Suppressor macrophage (primary cell): ENCODE measurements at regions not wholly inside any gene's neighbourhood (a gene's known extent, or its start where the extent isn't known, plus 50 kb on each side); places are given as distances from the start of the nearest gene placed in this dataset.
"Not testable (repeated sequence)": the region's sequence is repeated elsewhere in the genome, so short reads cannot be mapped to it uniquely, and the experiment has no call there.

ENCODE experiments used
- DNase-seq, 4 experiments: peaks; one replicate each; pipeline ENCODE4 v3.0.0-alpha.2; 2020 to 2022

DNA sequence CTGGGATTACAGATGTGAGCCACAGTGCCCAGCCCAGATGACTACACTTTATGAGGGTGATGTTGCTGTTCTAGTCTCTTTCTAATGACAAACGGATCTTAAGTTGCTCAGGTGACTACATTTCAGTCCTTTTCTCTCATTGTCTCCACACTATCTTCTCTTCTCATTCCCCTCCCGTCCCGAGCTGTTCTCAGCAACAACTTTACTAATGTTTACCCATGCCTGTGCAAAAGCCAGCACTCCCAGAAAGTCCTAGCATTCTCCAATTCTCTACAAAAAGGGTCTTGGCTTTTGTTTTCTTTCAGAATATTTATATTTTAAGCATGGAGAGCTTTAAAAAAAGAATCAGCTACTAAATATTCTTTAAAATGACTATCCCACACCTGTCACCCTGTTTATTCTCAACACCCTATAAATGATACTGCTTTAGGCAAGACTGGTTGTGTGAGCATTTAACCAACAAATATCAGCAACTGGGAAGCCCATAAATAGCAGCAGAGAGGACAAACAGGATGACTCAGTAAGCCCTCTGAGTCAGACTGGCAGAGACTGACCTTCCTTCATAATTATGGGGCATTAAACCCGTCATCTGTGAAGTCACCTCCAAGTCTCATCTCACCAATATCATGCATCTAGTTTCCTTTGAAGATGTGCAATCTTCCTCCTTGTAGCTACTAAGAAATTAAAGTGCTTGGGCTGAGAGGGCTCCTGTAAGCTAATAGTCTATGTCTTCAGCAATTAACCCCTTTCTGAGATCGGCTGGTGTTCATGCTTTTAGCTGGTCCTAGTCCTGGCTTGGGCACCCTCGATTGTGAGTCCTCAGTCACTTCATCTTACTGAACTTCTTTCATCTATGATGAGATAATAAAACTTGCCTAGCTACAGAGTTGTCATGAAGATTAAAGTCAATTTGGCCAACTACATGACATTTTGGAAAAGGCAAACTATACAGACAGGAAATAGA, 72.6 kb upstream of the KIF2A start:
- DNase-seq, result peak; percentile 57 to 82 (median 68)

DNA sequence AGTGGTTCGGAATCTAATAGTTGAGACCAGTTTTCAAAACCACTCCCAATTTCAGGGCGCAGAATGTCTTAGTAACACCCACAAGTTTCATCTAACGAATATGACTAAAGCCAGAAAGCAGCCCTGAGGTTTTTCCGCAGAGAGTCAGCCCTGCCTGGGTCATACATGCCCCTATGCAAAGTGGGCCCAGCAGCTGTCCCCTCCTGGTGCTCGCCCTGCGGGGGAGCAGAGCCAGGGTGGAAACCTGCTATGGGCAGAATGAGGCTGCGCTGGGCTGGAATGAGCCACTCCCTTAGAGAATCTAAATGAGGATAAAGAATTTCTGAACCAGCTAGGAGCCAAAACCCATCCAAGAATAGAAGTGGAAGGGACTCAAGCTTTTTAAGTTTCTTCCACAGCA, 69.4 kb upstream of the KIF2A start:
- DNase-seq, result not testable (repeated sequence)

DNA sequence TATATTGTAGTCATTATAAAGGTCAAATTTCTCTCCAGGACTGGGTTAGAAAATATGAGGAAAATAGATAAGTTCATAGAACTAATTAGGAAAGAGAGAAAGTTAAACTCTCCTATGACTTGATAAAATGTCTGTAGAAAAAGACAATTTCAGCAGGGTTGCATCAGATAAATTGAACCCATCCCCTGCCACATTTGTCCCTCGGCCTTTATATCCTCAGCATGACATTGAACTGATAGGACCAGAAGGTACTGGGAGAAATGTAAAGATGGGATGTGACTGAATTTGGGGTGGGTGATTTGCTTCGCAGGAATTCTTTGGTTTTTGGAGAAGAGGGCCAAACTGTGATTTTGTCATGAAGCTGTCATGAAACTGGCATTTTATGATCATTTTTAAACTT, 68.1 kb upstream of the KIF2A start:
- DNase-seq, result not testable (repeated sequence)

DNA sequence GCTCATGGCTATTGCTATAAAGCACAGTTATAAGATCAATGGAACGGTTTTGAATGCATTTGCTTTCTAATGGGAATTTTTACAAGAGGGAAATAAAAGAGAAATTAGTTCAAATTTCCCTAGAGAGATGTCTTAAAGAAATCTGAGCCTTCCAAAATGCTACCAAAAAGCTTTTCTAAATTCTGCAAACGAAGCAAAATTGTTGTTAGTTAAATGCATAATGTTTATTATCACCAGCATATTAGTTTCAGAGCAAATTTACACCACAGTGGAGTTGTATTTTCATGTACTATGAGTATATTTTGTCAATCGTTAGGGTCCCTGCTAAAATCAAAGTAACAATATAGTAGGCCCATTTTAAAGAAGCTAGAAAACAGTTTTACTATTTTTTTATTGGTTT, 67.4 kb upstream of the KIF2A start:
- DNase-seq, result not testable (repeated sequence)

DNA sequence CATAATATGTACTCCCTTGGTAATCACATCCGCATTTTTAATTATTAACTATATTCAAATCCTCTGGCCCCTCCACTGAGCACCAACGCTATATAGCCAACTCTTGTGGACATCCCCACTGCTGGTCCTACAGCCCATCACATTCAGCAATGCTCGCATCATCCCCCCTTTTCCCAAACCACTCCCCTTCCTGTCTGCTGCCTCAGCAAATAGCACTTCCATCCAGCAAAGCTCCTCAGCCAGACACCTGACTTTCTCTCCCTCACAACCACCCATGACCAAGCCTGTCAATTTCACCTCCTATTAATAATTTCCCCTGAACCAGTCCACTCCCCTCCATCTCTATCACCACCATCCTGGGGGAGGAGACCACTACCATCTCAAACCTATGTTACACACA, 65.5 kb upstream of the KIF2A start:
- not testable (repeated sequence) for DNase-seq

DNA sequence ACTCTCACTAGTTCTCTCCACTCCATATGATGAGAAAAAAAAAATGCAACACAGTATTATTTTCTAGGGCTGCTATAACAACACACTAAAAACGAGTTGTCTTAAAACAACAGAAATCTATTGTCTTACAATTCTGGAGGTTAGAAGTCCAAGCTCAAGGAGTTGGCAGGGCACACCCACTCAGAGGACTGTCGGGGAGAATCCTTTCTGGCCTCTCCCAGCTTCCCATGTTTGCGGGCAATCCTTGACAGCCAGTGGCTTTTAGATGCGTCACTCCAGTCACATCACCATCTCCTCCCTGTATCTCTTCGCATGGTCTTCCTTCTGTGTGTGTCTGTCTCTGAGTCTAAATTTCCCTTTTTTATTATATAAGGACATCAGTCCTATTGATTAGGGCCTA, 64.0 kb upstream of the KIF2A start:
- DNase-seq, result not testable (repeated sequence)

DNA sequence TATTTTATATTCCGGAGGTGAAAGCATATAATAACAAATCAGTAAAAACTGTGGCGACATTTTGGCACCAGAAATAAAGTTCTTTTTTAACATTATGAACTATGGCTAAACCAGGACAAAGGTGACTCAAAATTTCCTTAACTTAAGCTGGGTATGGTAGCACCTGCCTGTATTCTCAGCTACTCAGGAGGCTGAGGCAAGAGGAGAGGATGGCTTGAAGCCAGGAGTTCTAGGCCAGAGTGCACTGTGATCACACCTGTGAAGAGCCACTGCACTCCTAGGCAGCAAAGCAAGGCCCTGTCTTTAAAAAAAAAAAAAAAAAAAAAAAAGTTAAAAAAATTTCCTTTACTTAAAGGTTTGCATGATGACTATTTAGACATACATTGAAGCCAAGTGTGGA, 63.0 kb upstream of the KIF2A start:
- DNase-seq, result not testable (repeated sequence)

DNA sequence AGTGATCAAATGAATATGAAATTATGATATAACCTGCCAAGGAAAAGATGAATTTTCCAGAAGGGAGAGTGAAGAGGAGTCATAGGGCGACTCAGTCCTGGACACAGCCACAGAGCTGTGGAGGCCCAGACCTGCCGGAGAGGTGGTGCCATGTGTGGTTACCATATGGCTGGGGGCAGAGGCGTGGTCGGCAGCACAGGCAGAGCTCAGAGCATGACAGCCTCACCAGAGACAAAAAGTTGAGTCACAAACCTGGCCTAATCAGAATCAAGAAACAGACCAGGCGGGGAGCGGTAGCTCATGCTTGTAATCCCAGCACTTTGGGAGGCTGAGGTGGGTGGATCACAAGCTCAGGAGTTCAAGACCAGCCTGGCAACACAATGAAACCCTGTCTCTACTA, 57.8 kb upstream of the KIF2A start:
- DNase-seq, result not testable (repeated sequence)

DNA sequence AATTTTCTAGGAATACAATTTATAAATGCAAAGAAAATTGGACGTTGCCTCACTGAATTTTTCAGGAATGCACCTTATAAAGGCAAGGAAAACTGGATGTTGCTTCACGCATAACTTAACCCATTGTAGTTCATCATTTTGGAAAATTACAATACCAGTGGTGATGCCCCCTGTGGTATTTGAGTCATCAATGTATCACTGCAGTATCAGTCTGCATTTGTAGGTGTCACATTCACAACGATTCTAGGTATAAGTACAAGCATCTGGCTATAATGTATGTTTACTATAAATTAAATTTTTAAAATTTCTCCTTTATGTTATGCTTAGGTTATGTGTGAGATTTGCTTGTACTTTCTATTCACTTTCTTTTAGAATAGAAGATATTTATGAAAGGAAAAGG, 55.9 kb upstream of the KIF2A start:
- not testable (repeated sequence) for DNase-seq

DNA sequence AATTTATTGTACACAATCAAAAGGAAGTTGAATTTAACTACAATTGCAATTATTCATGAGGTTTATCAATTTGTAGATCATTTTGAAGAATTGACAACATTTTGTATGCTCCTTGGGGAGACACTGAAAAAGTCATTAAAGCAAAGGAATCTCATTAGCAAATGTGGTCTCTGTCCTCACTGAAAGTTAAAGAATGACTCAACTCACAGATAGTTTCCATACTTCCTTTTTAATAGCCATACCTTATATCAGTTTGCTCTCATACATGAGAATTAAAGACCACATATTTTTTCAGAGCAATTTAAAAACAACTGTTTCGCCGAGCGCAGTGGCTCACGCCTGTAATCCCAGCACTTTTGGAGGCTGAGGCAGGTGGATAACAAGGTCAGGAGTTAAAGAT, 55.1 kb upstream of the KIF2A start:
- DNase-seq, result not testable (repeated sequence)

DNA sequence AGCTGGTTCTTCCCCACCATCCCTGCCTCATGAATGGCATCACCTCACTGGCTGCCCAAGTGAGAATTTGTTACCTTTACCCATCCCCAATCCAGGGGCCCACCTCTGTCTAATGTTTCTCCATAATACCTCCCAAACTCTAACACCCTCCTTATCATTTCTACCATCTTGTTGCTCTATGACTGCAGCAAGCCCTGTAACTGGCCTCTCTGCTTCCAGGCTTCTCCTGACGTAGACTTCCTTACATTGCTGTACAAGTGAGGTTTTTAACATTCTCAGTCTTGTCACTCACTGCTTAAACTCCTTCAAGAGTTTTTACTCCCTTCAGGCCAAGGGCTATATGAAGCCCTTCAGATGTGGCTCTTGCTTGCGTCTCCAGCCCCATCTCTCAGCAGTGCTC, 53.5 kb upstream of the KIF2A start:
- DNase-seq, result not testable (repeated sequence)

DNA sequence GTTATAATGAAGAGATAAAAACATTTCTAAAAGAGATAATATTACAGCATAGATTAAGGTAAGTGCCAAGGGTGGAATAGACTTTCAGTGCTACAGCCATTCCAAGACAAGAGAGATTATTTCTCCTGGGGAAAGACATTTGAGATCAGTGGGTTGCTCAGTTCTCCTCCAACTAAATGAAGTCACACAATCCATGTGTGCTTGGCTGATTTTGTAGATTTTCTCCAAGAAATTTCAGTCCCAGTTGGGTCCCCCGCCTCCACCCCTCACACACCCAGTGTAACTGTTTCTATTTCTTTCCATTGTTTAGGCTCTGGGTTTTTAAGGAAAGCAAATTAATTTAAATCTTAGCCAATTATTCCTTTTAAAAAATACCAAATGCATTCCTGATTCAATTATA, 50.5 kb upstream of the KIF2A start:
- DNase-seq, result not testable (repeated sequence)

DNA sequence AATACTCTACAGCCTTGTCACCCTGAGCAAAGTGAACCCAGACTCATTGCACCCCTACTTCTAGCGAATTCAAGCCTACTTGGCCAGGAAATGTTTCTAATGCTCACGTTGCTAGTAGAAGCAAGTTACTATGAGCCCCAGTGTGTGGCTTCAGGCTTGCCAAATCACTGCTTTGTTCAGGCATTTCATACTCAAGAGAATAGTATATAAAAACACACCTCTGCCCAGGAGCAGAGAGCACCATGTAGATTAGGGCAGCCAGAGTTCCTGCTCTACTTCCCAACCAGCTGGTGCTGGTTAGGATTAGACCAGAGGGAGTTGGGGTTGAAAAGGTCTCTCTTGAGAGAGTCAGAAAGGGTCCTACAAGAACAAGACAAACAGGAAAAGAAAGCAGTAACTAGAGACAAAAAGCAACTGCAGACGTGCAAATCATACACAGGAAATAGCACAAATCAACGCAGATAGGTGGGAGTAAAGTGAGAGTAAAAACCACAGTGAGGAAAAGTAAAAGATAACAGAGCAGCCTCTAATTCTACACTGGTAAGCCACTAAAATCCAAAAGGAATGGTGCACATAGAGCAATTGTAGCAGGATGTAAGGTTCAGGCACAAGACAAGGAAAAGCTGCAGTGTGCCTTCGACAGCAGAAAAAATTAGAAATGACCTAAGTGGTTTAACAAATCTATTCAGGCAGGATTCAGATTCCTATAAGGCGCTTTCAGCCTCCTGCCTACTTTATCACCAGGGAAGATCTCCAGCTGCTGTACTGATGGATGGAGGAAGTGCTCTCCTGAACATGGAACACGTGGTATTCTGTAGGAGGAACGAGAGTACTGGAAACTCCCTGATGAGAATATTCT, 49.6 kb upstream of the KIF2A start:
- peak; percentile 40 to 78 (median 61) for DNase-seq
